ENCODE measurements at regions not wholly inside any gene's neighbourhood (a gene's known extent, or its start where the extent isn't known, plus 50 kb on each side); places are given as distances from the start of the nearest gene placed in this dataset.

GRCh38 chr6:156651486-156651885 lies 125.7 kb upstream of the ARID1B start:
- TF ChIP-seq CTCF (IDR thresholded peaks at IDR 0.05; ENCODE audit: low read depth, low read length), result no peak
- no peaks in the 10 kb centered on the region for H3K9me3 ChIP-seq (ENCODE audit: severe bottlenecking)
- no peak overlapping the region for H3K27ac ChIP-seq
- DNase-seq, result no peak
- no peaks in the 10 kb centered on the region for H3K27me3 ChIP-seq (ENCODE audit: insufficient read depth, low read depth, severe bottlenecking)
- H3K4me3 ChIP-seq (ENCODE audit: low read depth, low read length), result no peak overlapping the region
- no peaks in the 10 kb centered on the region for H3K36me3 ChIP-seq

GRCh38 chr6:156650896-156651390 lies 126.2 kb upstream of the ARID1B start:
- Histone ChIP-seq H3K4me3 (ENCODE audit: low read depth, low read length) (no peak overlapping the region), H3K27ac (no peak overlapping the region), H3K9me3 (ENCODE audit: severe bottlenecking) (no peaks in the 10 kb centered on the region), H3K36me3 (no peaks in the 10 kb centered on the region), H3K27me3 (ENCODE audit: insufficient read depth, low read depth, severe bottlenecking) (no peaks in the 10 kb centered on the region)
- DNase-seq, result no peak
- TF ChIP-seq CTCF (IDR thresholded peaks at IDR 0.05; ENCODE audit: low read depth, low read length), result no peak

DNA sequence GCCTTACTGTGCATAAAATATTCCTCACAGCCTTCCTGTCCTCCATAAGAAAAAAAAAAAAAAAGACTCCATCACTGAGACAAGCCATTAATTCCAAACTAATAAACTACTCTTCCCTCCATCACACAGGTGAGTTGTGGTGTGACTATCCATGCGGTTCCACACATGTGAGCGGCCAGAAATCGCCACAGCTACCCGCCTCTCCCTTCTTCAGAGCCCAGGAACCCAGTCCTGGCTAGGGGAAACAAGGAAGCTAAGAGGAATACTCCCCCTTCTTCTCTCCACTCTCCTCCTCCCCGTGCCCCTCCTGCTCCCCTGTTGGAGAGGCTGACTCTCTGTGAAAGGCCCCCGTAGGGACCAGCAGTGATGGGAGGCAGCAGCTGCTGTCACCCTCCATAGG lies 128.6 kb upstream of the ARID1B start:
- no peaks in the 10 kb centered on the region for H3K9me3 ChIP-seq (ENCODE audit: severe bottlenecking)
- H3K27me3 ChIP-seq (ENCODE audit: insufficient read depth, low read depth, severe bottlenecking), result no peaks in the 10 kb centered on the region
- DNase-seq, result no peak
- TF ChIP-seq CTCF (IDR thresholded peaks at IDR 0.05; ENCODE audit: low read depth, low read length), result no peak
- no peaks in the 10 kb centered on the region for H3K36me3 ChIP-seq
- H3K4me3 ChIP-seq (ENCODE audit: low read depth, low read length), result no peak overlapping the region
- H3K27ac ChIP-seq, result no peak overlapping the region

DNA sequence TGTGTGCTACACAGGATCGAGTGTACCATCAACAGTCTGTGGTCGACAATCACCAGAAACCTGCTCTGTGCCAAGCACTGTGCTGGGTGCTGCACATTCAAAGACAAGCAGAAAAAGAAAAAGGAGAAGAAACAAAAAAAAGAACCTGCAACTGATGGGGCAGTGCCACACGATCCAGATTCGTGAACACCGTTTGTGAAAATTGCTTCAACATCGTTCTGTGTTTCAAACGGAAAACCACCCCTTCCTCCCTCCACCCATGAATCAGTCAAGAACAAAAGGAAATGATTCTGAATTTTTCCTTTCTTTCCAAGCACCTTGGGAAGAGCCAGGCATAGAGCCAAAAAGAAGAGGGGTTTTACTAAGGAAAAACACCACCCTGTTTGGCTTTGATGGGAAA lies 129.2 kb upstream of the ARID1B start:
- Histone ChIP-seq H3K27me3 (ENCODE audit: insufficient read depth, low read depth, severe bottlenecking) (no peaks in the 10 kb centered on the region), H3K9me3 (ENCODE audit: severe bottlenecking) (no peaks in the 10 kb centered on the region), H3K27ac (no peak overlapping the region), H3K4me3 (ENCODE audit: low read depth, low read length) (no peak overlapping the region), H3K36me3 (no peaks in the 10 kb centered on the region)
- no peak for TF ChIP-seq CTCF (IDR thresholded peaks at IDR 0.05; ENCODE audit: low read depth, low read length)
- no peak for DNase-seq

DNA sequence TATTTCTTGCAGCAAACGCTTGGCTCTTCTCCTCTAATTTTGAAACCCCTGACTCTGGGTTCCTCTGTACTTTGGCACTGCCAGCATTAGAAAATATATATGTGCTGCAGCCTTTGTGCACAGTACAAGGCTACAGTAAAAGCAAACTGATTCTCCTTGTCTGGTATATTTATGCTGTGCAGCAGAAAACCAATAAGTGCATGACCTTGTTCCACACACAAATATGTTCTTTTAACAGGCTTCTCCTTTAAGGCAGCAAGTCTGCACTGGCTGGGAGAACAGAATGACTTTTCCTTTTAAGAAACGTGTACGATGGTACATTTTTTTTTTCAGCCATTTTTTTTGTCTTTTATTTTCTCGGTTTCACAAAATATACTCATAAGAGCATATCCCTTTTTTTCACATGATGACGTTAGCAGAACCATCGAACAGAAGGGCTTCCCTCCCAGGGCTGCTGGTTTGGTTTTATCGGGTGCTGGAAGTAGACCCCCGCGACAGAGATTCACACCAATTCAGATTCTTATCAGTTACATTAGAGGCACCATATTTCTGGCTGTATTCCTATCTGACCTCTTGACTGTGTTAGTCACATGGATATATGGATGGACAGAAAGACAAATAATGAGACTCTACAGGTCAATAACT lies 129.9 kb upstream of the ARID1B start:
- no peak for TF ChIP-seq CTCF (IDR thresholded peaks at IDR 0.05; ENCODE audit: low read depth, low read length)
- no peak overlapping the region for H3K27ac ChIP-seq
- no peak overlapping the region for H3K4me3 ChIP-seq (ENCODE audit: low read depth, low read length)
- no peaks in the 10 kb centered on the region for H3K27me3 ChIP-seq (ENCODE audit: insufficient read depth, low read depth, severe bottlenecking)
- H3K9me3 ChIP-seq (ENCODE audit: severe bottlenecking), result no peaks in the 10 kb centered on the region
- DNase-seq, result no peak
- no peaks in the 10 kb centered on the region for H3K36me3 ChIP-seq

GRCh38 chr6:156646496-156646895 lies 130.7 kb upstream of the ARID1B start:
- no peak for DNase-seq
- Histone ChIP-seq H3K9me3 (ENCODE audit: severe bottlenecking) (no peaks in the 10 kb centered on the region), H3K27me3 (ENCODE audit: insufficient read depth, low read depth, severe bottlenecking) (no peaks in the 10 kb centered on the region), H3K27ac (no peak overlapping the region), H3K4me3 (ENCODE audit: low read depth, low read length) (no peak overlapping the region), H3K36me3 (no peaks in the 10 kb centered on the region)
- TF ChIP-seq CTCF (IDR thresholded peaks at IDR 0.05; ENCODE audit: low read depth, low read length), result no peak

Measured in WERI-Rb-1 (cell line).